Gastroesophageal sphincter (tissue), 4 donors: ENCODE measurements at regions not wholly inside any gene's neighbourhood (a gene's known extent, or its start where the extent isn't known, plus 50 kb on each side); places are given as distances from the start of the nearest gene placed in this dataset.
"Not testable (repeated sequence)": the region's sequence is repeated elsewhere in the genome, so short reads cannot be mapped to it uniquely, and the experiment has no call there.

Source experiments
- ATAC-seq: fragments of 150-250 bp; one replicate; pipeline ENCODE4 v1.9.1; 2016; ENCODE audit warnings: mild to moderate bottlenecking, moderate library complexity
- H3K27ac ChIP-seq, 4 donors: fragments of 200-600 bp; sonication (generic) in 3 of 4; 1 replicate in 3 of 4; 2 replicates in 1 of 4; pipeline ENCODE4 v1.5.1; 2016 to 2019
- H3K27me3 ChIP-seq: fragments of 200-600 bp; sonication (generic); one replicate; pipeline ENCODE4 v1.5.1; 2019
- H3K36me3 ChIP-seq, 2 donors: fragments of 200-600 bp; sonication (generic); one replicate each; pipeline ENCODE4 v1.5.1; 2019; ENCODE audit warnings: control low read depth in 1 of 2
- H3K4me1 ChIP-seq, 3 donors: fragments of 200-600 bp; sonication (generic); 1 replicate in 2 of 3; 2 replicates in 1 of 3; pipeline ENCODE4 v1.5.1; 2016 to 2019; ENCODE audit warnings: control low read depth in 2 of 3
- H3K4me3 ChIP-seq, 2 donors: fragments of 200-600 bp; sonication (generic); one replicate each; pipeline ENCODE4 v1.5.1; 2019; ENCODE audit warnings: mild to moderate bottlenecking in 1 of 2, moderate library complexity in 1 of 2
- H3K9me3 ChIP-seq, 3 donors: fragments of 200-600 bp; sonication (generic); one replicate each; pipeline ENCODE4 v1.5.1; 2017 to 2019; ENCODE audit warnings: control low read depth in 2 of 3
- EP300 ChIP-seq: sonication (generic); formaldehyde crosslinking; IDR thresholded peaks from one replicate; pipeline ENCODE4 v1.6.1; 2017; ENCODE audit warnings: antibody characterized with exemption, mild to moderate bottlenecking
- POLR2A ChIP-seq, 2 donors: fragments of 450-650 bp; IDR thresholded peaks; one replicate each; pipeline ENCODE4 v1.6.1; 2017; ENCODE audit warnings: antibody characterized with exemption in 2 of 2, mild to moderate bottlenecking in 2 of 2, moderate library complexity in 1 of 2
- POLR2AphosphoS5 ChIP-seq: sonication (generic); formaldehyde crosslinking; IDR thresholded peaks from one replicate; pipeline ENCODE4 v1.6.1; 2017; ENCODE audit warnings: antibody characterized with exemption
- WGBS, 2 donors: methylation state at CpG; one replicate each; pipeline ENCODE4 v1.1.5; 2018; ENCODE audit warnings: low coverage in 1 of 2; 5-methylcytosine and 5-hydroxymethylcytosine counted together
- TF ChIP-seq, protein P1 (sequence below), 4 experiments: fragments of 200-600 bp in 2 of 4; fragments of 450-650 bp in 2 of 4; sonication (generic) in 1 of 4; IDR thresholded peaks; one replicate each; pipeline ENCODE4 v1.5.1; 2017 to 2019; ENCODE audit warnings: antibody characterized with exemption in 4 of 4, mild to moderate bottlenecking in 2 of 4, moderate library complexity in 2 of 4

DNA sequence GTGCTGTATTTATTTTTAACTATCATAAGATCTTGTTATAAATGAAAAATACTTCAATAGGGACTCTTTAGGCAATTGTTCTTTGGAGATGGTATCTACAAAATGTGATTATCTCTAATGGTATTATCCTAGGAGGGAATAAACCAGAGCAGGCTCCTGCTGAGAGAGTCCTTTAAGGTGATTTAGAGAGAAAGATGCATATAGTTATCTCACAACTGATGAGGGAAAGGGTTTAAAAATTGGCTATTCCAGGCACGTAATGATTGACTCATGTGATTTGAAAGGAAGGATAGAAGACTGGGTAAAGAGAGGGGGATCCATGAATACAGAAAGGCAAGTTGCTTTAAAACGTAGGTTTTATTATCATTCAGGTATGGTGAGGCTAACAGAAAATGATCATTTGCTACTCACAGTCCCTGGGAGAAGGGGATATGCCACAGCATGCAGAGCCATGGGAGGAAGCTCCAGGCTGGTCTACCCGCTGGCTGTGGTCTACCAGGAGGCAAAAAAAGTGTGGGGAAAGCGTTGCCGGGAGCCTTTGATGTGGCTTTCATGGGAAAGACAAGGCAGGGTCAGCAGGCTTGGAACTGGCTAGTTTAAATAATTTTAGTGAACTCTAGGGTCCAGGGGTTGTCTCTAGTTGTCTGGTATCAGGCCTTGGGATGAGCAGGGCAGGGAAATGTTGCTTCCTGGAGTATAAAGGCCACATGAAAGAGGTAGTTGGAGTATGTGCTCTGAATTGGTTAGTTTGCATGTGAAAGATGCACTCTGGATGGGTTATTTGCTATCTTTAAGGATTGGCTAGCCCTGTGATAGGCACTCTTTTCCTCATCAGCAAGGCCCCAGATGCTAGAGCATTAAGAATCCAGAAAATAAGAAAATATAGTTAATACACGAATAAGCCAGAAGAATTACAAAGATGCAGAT is 798.4 kb upstream of the GRM7 start:
- no peak overlapping the region for H3K27ac ChIP-seq
- TF ChIP-seq POLR2A (IDR thresholded peaks at IDR 0.05) (no peak), POLR2AphosphoS5 (no peak), EP300 (no peak)
- TF ChIP-seq, protein P1, sequence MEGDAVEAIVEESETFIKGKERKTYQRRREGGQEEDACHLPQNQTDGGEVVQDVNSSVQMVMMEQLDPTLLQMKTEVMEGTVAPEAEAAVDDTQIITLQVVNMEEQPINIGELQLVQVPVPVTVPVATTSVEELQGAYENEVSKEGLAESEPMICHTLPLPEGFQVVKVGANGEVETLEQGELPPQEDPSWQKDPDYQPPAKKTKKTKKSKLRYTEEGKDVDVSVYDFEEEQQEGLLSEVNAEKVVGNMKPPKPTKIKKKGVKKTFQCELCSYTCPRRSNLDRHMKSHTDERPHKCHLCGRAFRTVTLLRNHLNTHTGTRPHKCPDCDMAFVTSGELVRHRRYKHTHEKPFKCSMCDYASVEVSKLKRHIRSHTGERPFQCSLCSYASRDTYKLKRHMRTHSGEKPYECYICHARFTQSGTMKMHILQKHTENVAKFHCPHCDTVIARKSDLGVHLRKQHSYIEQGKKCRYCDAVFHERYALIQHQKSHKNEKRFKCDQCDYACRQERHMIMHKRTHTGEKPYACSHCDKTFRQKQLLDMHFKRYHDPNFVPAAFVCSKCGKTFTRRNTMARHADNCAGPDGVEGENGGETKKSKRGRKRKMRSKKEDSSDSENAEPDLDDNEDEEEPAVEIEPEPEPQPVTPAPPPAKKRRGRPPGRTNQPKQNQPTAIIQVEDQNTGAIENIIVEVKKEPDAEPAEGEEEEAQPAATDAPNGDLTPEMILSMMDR (IDR thresholded peaks at IDR 0.05): no peak
- H3K4me3 ChIP-seq: no peak overlapping the region
- ATAC-seq: no peak
- WGBS, 2 donors: 78 to 87% methylated on average over 5 of the region's 6 CpGs
- H3K36me3 ChIP-seq: no peaks in the 10 kb centered on the region
- no peaks in the 10 kb centered on the region for H3K27me3 ChIP-seq
- H3K4me1 ChIP-seq: no peaks in the 10 kb centered on the region
- H3K9me3 ChIP-seq: no peaks in the 10 kb centered on the region

DNA sequence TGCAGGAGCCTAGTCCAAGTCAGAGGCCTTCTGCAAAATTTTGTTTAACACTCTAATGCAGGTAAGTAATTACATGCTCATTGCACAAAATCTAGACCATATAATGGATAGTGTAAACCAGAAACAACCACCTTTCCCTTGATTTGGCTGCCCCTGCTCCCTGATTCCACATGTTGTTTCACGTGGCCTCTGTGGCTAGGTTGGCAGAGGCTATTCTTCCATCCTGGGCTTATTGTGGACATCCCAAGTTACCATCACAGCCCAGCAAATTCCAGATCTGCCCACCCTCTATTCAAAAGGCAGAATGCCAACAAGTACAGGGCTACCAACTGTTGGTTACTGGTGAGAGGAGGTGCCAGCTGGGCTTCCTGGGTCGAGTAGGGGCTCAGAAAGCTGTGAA is 794.5 kb upstream of the GRM7 start:
- Histone ChIP-seq H3K36me3 (no peaks in the 10 kb centered on the region), H3K9me3 (no peaks in the 10 kb centered on the region), H3K4me3 (no peak overlapping the region), H3K27me3 (no peaks in the 10 kb centered on the region), H3K27ac (no peak overlapping the region), H3K4me1 (no peaks in the 10 kb centered on the region)
- no peak for ATAC-seq
- TF ChIP-seq POLR2A (IDR thresholded peaks at IDR 0.05): no peak
- TF ChIP-seq, protein P1 (IDR thresholded peaks at IDR 0.05): no peak
- WGBS, 2 donors: 80% methylated on average over 2 of the region's 2 CpGs; no CpG with 5 or more reads in 1 of the 2 donors

DNA sequence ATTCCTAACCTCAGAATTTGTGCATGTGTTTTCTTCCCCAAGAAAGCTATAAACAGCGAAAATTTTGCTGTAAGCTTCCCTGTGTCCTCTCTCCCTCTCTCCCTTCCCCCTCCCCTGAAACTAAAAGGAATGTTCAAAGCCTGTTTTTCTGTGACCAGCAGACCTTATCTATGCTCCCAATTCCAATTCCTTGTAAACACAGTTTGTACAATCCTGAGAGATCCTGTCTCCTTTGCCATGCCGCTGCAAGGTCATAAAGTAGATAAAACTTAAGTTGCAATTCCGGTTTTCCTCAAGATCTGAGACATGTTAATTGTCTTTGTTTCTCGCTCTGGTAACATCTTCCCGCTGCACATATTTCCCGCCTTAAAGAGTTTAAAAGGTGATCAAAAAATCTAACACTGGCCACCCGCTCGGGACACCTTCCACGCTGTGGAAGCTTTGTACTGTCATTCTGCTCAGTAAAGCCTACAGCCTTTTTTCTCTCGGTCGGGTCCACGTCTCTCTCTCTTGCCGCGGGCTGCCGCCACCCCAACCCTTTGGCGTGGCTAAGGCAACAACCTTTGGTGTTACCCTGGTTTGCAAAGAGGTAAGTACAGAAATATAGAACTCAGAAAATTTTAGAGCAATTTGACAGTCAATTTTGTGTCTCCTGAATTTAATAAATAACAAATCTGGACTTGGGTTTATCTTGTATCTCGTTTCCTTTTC is 793.9 kb upstream of the GRM7 start:
- H3K36me3 ChIP-seq, H3K4me1 ChIP-seq, H3K27me3 ChIP-seq, ATAC-seq, H3K27ac ChIP-seq, H3K4me3 ChIP-seq, H3K9me3 ChIP-seq: not testable (repeated sequence)
- 83 to 92% methylated on average over 6 to 9 of the region's 17 CpGs for WGBS, 2 donors

DNA sequence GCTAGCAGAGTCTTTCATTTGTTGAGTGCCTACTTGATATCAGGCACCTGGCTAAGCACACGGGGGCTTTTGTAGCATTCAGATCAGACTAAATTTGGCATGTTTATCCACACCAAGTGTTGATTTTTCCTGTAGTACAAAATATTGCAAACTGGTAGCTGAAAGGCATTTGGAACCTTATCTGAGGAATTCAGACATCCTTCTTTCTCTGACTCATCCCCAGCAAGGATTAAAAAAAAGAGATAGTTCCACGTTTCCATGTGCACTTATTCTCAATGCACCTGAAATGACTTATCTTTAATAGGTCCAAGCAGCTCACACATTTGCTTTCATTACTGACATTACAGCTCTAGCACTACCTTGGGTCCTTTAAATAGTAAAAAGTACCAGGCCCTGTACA is 786.0 kb upstream of the GRM7 start:
- Histone ChIP-seq H3K4me1 (no peaks in the 10 kb centered on the region), H3K9me3 (no peaks in the 10 kb centered on the region), H3K4me3 (no peak overlapping the region), H3K27me3 (no peaks in the 10 kb centered on the region), H3K36me3 (no peaks in the 10 kb centered on the region), H3K27ac (no peak overlapping the region)
- WGBS, 2 donors: 43 to 57% methylated on average over 1 to 2 of the region's 2 CpGs
- TF ChIP-seq EP300 (no peak), POLR2AphosphoS5 (no peak), POLR2A (IDR thresholded peaks at IDR 0.05) (no peak)
- TF ChIP-seq, protein P1 (IDR thresholded peaks at IDR 0.05): no peak
- ATAC-seq: no peak

DNA sequence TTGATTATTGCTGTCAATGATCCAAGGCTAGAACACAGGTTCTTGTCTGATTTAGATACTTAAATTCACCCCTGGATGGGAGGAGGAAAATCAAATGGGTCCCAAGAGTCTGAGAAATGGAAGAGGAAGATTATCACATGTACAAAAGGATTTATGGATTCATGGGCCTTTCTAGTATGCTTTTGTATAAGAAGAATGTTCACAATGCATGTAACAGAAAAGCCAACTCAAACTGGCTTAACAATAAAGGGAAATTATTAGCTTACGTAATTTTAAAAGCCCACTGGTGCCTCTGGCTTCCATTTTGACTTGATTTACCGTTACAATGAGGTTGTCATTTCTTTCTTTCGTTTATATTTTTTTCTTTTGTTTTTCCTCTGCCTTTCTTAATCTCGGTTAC is 782.5 kb upstream of the GRM7 start:
- no peaks in the 10 kb centered on the region for H3K27me3 ChIP-seq
- TF ChIP-seq EP300 (no peak), POLR2A (IDR thresholded peaks at IDR 0.05) (no peak), POLR2AphosphoS5 (no peak)
- TF ChIP-seq, protein P1 (IDR thresholded peaks at IDR 0.05): no peak
- no peak overlapping the region for H3K4me3 ChIP-seq
- H3K4me1 ChIP-seq: no peaks in the 10 kb centered on the region
- H3K27ac ChIP-seq: no peak overlapping the region
- no peak for ATAC-seq
- no peaks in the 10 kb centered on the region for H3K36me3 ChIP-seq
- 36 to 42% methylated on average over 4 of the region's 4 CpGs for WGBS, 2 donors
- H3K9me3 ChIP-seq: no peaks in the 10 kb centered on the region
